H9 (cell line): ENCODE measurements at regions not wholly inside any gene's neighbourhood (a gene's known extent, or its start where the extent isn't known, plus 50 kb on each side); places are given as distances from the start of the nearest gene placed in this dataset.

ENCODE experiments used
- DNase-seq: peaks from one replicate; pipeline ENCODE4 v3.0.0-alpha.2; 2017
- H2AFZ ChIP-seq: one replicate; pipeline ENCODE4 v1.6.1; 2013; ENCODE audit warnings: mild to moderate bottlenecking, low read length, control low read depth, moderate library complexity
- H2AK5ac ChIP-seq: 2 replicates; pipeline ENCODE4 v1.6.1; 2013; ENCODE audit warnings: low read length, control low read depth, mixed read lengths; ENCODE audit not compliant: insufficient read length
- H2BK120ac ChIP-seq: one replicate; pipeline ENCODE4 v1.6.1; 2013; ENCODE audit warnings: low read depth, mild to moderate bottlenecking, low read length, control low read depth, inconsistent platforms; ENCODE audit not compliant: poor library complexity, severe bottlenecking
- H2BK12ac ChIP-seq: 2 replicates; pipeline ENCODE4 v1.6.1; 2013; ENCODE audit warnings: low read length, control low read depth, mixed read lengths, low read depth; ENCODE audit not compliant: insufficient read length
- H2BK15ac ChIP-seq: 2 replicates; pipeline ENCODE4 v1.6.1; 2013; ENCODE audit warnings: low read depth, low read length, control low read depth
- H2BK20ac ChIP-seq: one replicate; pipeline ENCODE4 v1.6.1; 2013; ENCODE audit warnings: low read depth, mild to moderate bottlenecking, low read length, control low read depth, inconsistent platforms; ENCODE audit not compliant: poor library complexity, severe bottlenecking
- H2BK5ac ChIP-seq: 2 replicates; pipeline ENCODE4 v1.6.1; 2013; ENCODE audit warnings: low read length, control low read depth, mixed read lengths; ENCODE audit not compliant: insufficient read length
- H3K14ac ChIP-seq: 2 replicates; pipeline ENCODE4 v1.6.1; 2013; ENCODE audit warnings: low read length, control low read depth; ENCODE audit not compliant: insufficient read depth
- H3K18ac ChIP-seq: 2 replicates; pipeline ENCODE4 v1.6.1; 2013; ENCODE audit warnings: low read depth, mild to moderate bottlenecking, mixed read lengths, low read length, control low read depth; ENCODE audit not compliant: insufficient read length
- H3K23ac ChIP-seq: 2 replicates; pipeline ENCODE4 v1.6.1; 2013; ENCODE audit warnings: low read length, control low read depth, mixed read lengths, low read depth; ENCODE audit not compliant: insufficient read length
- H3K23me2 ChIP-seq: 2 replicates; pipeline ENCODE4 v1.6.1; 2013; ENCODE audit warnings: low read depth, mild to moderate bottlenecking, mixed read lengths, low read length, control low read depth; ENCODE audit not compliant: insufficient read length, poor library complexity, severe bottlenecking
- H3K27ac ChIP-seq: 2 replicates; pipeline ENCODE4 v1.5.1; 2013; ENCODE audit warnings: low read length, control low read depth, mixed read lengths, low read depth; ENCODE audit not compliant: insufficient read length
- H3K27me3 ChIP-seq: 2 replicates; pipeline ENCODE4 v1.6.1; 2013; ENCODE audit warnings: low read length, control low read depth, inconsistent platforms; ENCODE audit not compliant: insufficient read depth
- H3K4ac ChIP-seq: 2 replicates; pipeline ENCODE4 v1.6.1; 2013; ENCODE audit warnings: low read depth, mild to moderate bottlenecking, control low read depth, inconsistent platforms, low read length, moderate library complexity
- H3K4me1 ChIP-seq: 2 replicates; pipeline ENCODE4 v1.6.1; 2013; ENCODE audit warnings: low read length, control low read depth, inconsistent platforms; ENCODE audit not compliant: insufficient read depth
- H3K4me2 ChIP-seq: 2 replicates; pipeline ENCODE4 v1.6.1; 2013; ENCODE audit warnings: low read length, control low read depth, mixed read lengths; ENCODE audit not compliant: insufficient read length, insufficient read depth
- H3K56ac ChIP-seq: 2 replicates; pipeline ENCODE4 v1.6.1; 2013; ENCODE audit warnings: low read depth, mild to moderate bottlenecking, mixed read lengths, low read length, control low read depth; ENCODE audit not compliant: insufficient read length
- H3K79me1 ChIP-seq: 2 replicates; pipeline ENCODE4 v1.6.1; 2013; ENCODE audit warnings: low read depth, mild to moderate bottlenecking, moderate library complexity, low read length, control low read depth, inconsistent platforms; ENCODE audit not compliant: insufficient read depth, poor library complexity, severe bottlenecking
- H3K79me2 ChIP-seq: 2 replicates; pipeline ENCODE4 v1.6.1; 2013; ENCODE audit warnings: low read length, control low read depth, inconsistent platforms; ENCODE audit not compliant: insufficient read depth
- H3K9ac ChIP-seq: 2 replicates; pipeline ENCODE4 v1.6.1; 2013; ENCODE audit warnings: low read length, control low read depth, mixed read lengths; ENCODE audit not compliant: insufficient read length; ENCODE audit errors: extremely low read depth
- H3K9me3 ChIP-seq: one replicate; pipeline ENCODE4 v1.6.1; 2013; ENCODE audit warnings: low read depth, low read length, inconsistent platforms; ENCODE audit not compliant: control insufficient read depth
- H3T11ph ChIP-seq: one replicate; pipeline ENCODE4 v1.6.1; 2013; ENCODE audit warnings: mild to moderate bottlenecking, low read length, control low read depth, inconsistent platforms
- H4K20me1 ChIP-seq: one replicate; pipeline ENCODE4 v1.6.1; 2013; ENCODE audit not compliant: control insufficient read depth, insufficient read length, insufficient read depth
- H4K5ac ChIP-seq: 2 replicates; pipeline ENCODE4 v1.6.1; 2013; ENCODE audit warnings: low read depth, mild to moderate bottlenecking, mixed read lengths, low read length, control low read depth; ENCODE audit not compliant: insufficient read length
- H4K8ac ChIP-seq: replicated peaks from 2 replicates; pipeline ENCODE4 v1.6.1; 2013; ENCODE audit warnings: low read length, control low read depth, mixed read lengths, low read depth; ENCODE audit not compliant: insufficient read length
- H4K91ac ChIP-seq: 2 replicates; pipeline ENCODE4 v1.6.1; 2013; ENCODE audit warnings: low read depth, mild to moderate bottlenecking, moderate library complexity, mixed read lengths, low read length, control low read depth; ENCODE audit not compliant: insufficient read length
- H3K27ac Mint-ChIP-seq, 3 experiments: 2 replicates in 2 of 3; 3 replicates in 1 of 3; pipeline ENCODE4 v1.8.0; 2020 to 2021; ENCODE audit warnings: mixed read lengths in 3 of 3, mild to moderate bottlenecking in 1 of 3, moderate library complexity in 1 of 3
- H3K27me3 Mint-ChIP-seq: 2 replicates; pipeline ENCODE4 v1.8.0; 2021; ENCODE audit warnings: low read depth, mild to moderate bottlenecking, moderate library complexity, mixed read lengths
- H3K36me3 Mint-ChIP-seq, 3 experiments: 2 replicates in 2 of 3; 3 replicates in 1 of 3; pipeline ENCODE4 v1.8.0; 2020 to 2021; ENCODE audit warnings: low read depth in 3 of 3, mixed read lengths in 3 of 3; ENCODE audit not compliant: insufficient read depth in 1 of 3
- H3K4me1 Mint-ChIP-seq, 2 experiments: 2 replicates each; pipeline ENCODE4 v1.8.0; 2020; ENCODE audit warnings: mixed read lengths in 2 of 2
- H3K4me3 Mint-ChIP-seq, 2 experiments: 2 replicates in 1 of 2; 3 replicates in 1 of 2; pipeline ENCODE4 v1.8.0; 2020 to 2021; ENCODE audit warnings: mild to moderate bottlenecking in 2 of 2, mixed read lengths in 2 of 2, moderate library complexity in 1 of 2
- H3K9me3 Mint-ChIP-seq, 2 experiments: 2 replicates in 1 of 2; 3 replicates in 1 of 2; pipeline ENCODE4 v1.8.0; 2020; ENCODE audit warnings: mild to moderate bottlenecking in 2 of 2, mixed read lengths in 2 of 2, moderate library complexity in 1 of 2
- WGBS: extraction: QIAGEN DNeasy Blood & Tissue Kit; methylation state at CpG from one replicate; pipeline ENCODE4 v1.1.7; 2013; ENCODE audit warnings: missing lambda C conversion rate, low lambda C conversion rate, mixed read lengths; ENCODE audit not compliant: insufficient read length; ENCODE audit errors: extremely low coverage; 5-methylcytosine and 5-hydroxymethylcytosine counted together
- TF ChIP-seq, protein P1 (sequence below): fragments of 200-600 bp; sonication (generic); conservative IDR thresholded peaks from 3 replicates; pipeline ENCODE4 v1.8.0; 2021; ENCODE audit warnings: antibody characterized with exemption, mild to moderate bottlenecking

DNA sequence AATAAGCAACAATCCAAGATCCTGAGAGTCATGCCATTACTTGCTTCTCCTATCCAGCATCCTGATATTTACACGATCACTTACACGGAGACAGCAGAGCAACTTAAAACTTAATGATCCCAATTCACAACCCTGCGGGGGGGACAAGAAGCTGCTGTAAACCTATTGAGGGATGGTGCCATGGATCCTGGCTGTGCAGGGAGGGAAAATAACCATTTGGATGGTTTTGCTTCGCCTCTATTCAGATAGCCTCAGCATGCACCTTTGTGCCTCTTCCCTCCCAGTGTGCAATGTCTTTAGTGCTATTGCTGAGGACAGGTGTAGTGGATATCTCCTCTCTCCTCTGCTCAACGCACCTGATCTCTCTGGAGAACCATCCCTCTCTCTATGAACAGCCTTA is 89.7 kb upstream of the PPARGC1A start:
- Histone ChIP-seq H3K27me3 (no peaks in the 10 kb centered on the region), H2AK5ac (no peak overlapping the region), H3K56ac (no peak overlapping the region), H2BK12ac (no peak overlapping the region), H2AFZ (no peak overlapping the region), H3K4me2 (no peak overlapping the region), H3K23me2 (no peaks in the 10 kb centered on the region), H3K4me1 (peaks cover 5% of the 10 kb centered on the region; the same call in 1 of the 2 replicates), H4K5ac (no peak overlapping the region), H3K14ac (no peak overlapping the region), H3K79me2 (no peaks in the 10 kb centered on the region), H3T11ph (no peak overlapping the region), H2BK5ac (no peak overlapping the region), H4K20me1 (no peaks in the 10 kb centered on the region), H2BK20ac (no peak overlapping the region), H3K27ac (no peak overlapping the region), H4K91ac (no peak overlapping the region), H3K9ac (no peak overlapping the region), H4K8ac (no peak overlapping the region), H3K4ac (no peak overlapping the region), H3K79me1 (no peaks in the 10 kb centered on the region), H3K18ac (no peak overlapping the region), H2BK15ac (no peak overlapping the region), H2BK120ac (no peak overlapping the region), H3K9me3 (no peaks in the 10 kb centered on the region), H3K23ac (no peak overlapping the region)
- H3K27ac Mint-ChIP-seq, result peak overlapping the region in 1 of 3 experiments; percentile 73; a peak in 1 of 7 replicates
- peaks cover 39 to 40% of the 10 kb centered on the region in 2 experiments for H3K4me1 Mint-ChIP-seq
- no peaks in the 10 kb centered on the region for H3K9me3 Mint-ChIP-seq
- TF ChIP-seq, protein P1, sequence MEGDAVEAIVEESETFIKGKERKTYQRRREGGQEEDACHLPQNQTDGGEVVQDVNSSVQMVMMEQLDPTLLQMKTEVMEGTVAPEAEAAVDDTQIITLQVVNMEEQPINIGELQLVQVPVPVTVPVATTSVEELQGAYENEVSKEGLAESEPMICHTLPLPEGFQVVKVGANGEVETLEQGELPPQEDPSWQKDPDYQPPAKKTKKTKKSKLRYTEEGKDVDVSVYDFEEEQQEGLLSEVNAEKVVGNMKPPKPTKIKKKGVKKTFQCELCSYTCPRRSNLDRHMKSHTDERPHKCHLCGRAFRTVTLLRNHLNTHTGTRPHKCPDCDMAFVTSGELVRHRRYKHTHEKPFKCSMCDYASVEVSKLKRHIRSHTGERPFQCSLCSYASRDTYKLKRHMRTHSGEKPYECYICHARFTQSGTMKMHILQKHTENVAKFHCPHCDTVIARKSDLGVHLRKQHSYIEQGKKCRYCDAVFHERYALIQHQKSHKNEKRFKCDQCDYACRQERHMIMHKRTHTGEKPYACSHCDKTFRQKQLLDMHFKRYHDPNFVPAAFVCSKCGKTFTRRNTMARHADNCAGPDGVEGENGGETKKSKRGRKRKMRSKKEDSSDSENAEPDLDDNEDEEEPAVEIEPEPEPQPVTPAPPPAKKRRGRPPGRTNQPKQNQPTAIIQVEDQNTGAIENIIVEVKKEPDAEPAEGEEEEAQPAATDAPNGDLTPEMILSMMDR, result no peak
- no CpG with 5 or more reads among the region's 5 CpGs for WGBS
- peak overlapping the region in 1 of 2 experiments; percentile 31; a peak in 2 of 5 replicates for H3K4me3 Mint-ChIP-seq
- H3K36me3 Mint-ChIP-seq, result no peaks in the 10 kb centered on the region; a peak in 1 of 7 replicates
- peak; percentile 42 for DNase-seq
- peaks cover 1% of the 10 kb centered on the region; the same call in 1 of the 2 replicates for H3K27me3 Mint-ChIP-seq
